Liver (tissue), 8 donors: ENCODE measurements at regions not wholly inside any gene's neighbourhood (a gene's known extent, or its start where the extent isn't known, plus 50 kb on each side); places are given as distances from the start of the nearest gene placed in this dataset.
A peak's percentile ranks its signal among the peaks of the same experiment; 100 is the strongest.
"Not testable (repeated sequence)": the region's sequence is repeated elsewhere in the genome, so short reads cannot be mapped to it uniquely, and the experiment has no call there.

Source experiments
- DNase-seq: peaks from one replicate; pipeline ENCODE4 v3.0.0-alpha.2; 2017; ENCODE audit warnings: low spot score
- H3K27ac ChIP-seq, 2 donors: one replicate each; pipeline ENCODE4 v1.7.0; 2013; ENCODE audit warnings: inconsistent platforms in 2 of 2, low read length in 2 of 2, control low read depth in 1 of 2, low read depth in 1 of 2, mild to moderate bottlenecking in 1 of 2
- H3K27me3 ChIP-seq, 4 donors: one replicate each; pipeline versions ENCODE4 v1.6.1 to v1.7.0; 2013; ENCODE audit warnings: low read length in 3 of 4, inconsistent platforms in 1 of 4, mild to moderate bottlenecking in 1 of 4, moderate library complexity in 1 of 4; ENCODE audit not compliant: control insufficient read depth in 4 of 4, insufficient read depth in 4 of 4
- H3K36me3 ChIP-seq, 4 donors: one replicate each; pipeline versions ENCODE4 v1.6.1 to v1.7.0; 2013; ENCODE audit warnings: low read length in 3 of 4, mild to moderate bottlenecking in 3 of 4, low read depth in 1 of 4, moderate library complexity in 1 of 4; ENCODE audit not compliant: control insufficient read depth in 4 of 4, insufficient read depth in 3 of 4
- H3K4me1 ChIP-seq, 4 donors: one replicate each; pipeline versions ENCODE4 v1.6.1 to v1.7.0; 2013; ENCODE audit warnings: low read length in 3 of 4, mild to moderate bottlenecking in 3 of 4, moderate library complexity in 1 of 4; ENCODE audit not compliant: control insufficient read depth in 4 of 4, insufficient read depth in 4 of 4
- H3K4me3 ChIP-seq, 3 donors: one replicate each; pipeline versions ENCODE4 v1.6.1 to v1.7.0; 2013; ENCODE audit warnings: low read length in 3 of 3, control low read depth in 1 of 3, low read depth in 1 of 3, mild to moderate bottlenecking in 1 of 3
- H3K9ac ChIP-seq, 2 donors: one replicate each; pipeline ENCODE4 v1.7.0; 2013; ENCODE audit warnings: low read length in 2 of 2, mild to moderate bottlenecking in 2 of 2, moderate library complexity in 2 of 2, control low read depth in 1 of 2, low read depth in 1 of 2
- H3K9me3 ChIP-seq, 4 donors: one replicate each; pipeline versions ENCODE4 v1.6.1 to v1.7.0; 2013; ENCODE audit warnings: low read length in 3 of 4; ENCODE audit not compliant: control insufficient read depth in 4 of 4
- CTCF ChIP-seq: fragments of 150-350 bp; IDR thresholded peaks from 2 replicates; pipeline ENCODE4 v1.5.1; 2017; ENCODE audit warnings: improper control_type of control experiment, low read depth, low read length; ENCODE audit not compliant: missing input control
- EGR1 ChIP-seq, 2 donors: IDR thresholded peaks; 2 replicates each; pipeline ENCODE4 v1.6.1; 2016 to 2018; ENCODE audit warnings: antibody characterized with exemption in 2 of 2, low read depth in 2 of 2
- HNF4A ChIP-seq, 2 donors: conservative IDR thresholded peaks; 2 replicates each; pipeline ENCODE4 v1.6.1; 2016; ENCODE audit warnings: antibody characterized with exemption in 2 of 2, mild to moderate bottlenecking in 2 of 2
- HNF4G ChIP-seq: IDR thresholded peaks from 2 replicates; pipeline ENCODE4 v1.6.1; 2016; ENCODE audit warnings: antibody characterized with exemption
- JUND ChIP-seq, 2 donors: IDR thresholded peaks; 2 replicates each; pipeline ENCODE4 v1.6.1; 2016; ENCODE audit warnings: antibody characterized with exemption in 2 of 2
- NR2F2 ChIP-seq: IDR thresholded peaks from 2 replicates; pipeline ENCODE4 v1.6.1; 2016; ENCODE audit warnings: antibody characterized with exemption
- RAD21 ChIP-seq, 2 donors: IDR thresholded peaks; 2 replicates each; pipeline ENCODE4 v1.6.1; 2016; ENCODE audit warnings: antibody characterized with exemption in 2 of 2, mild to moderate bottlenecking in 2 of 2
- SP1 ChIP-seq: IDR thresholded peaks from 2 replicates; pipeline ENCODE4 v1.6.1; 2018; ENCODE audit warnings: antibody characterized with exemption, mild to moderate bottlenecking
- TAF1 ChIP-seq: conservative IDR thresholded peaks from 2 replicates; pipeline ENCODE4 v1.6.1; 2016; ENCODE audit warnings: antibody characterized with exemption, mild to moderate bottlenecking
- WGBS: extraction: QIAGEN DNeasy Blood & Tissue Kit; methylation state at CpG from one replicate; pipeline ENCODE4 v1.1.7; 2013; 5-methylcytosine and 5-hydroxymethylcytosine counted together
- TF ChIP-seq, protein P1 (sequence below): IDR thresholded peaks from 2 replicates; pipeline ENCODE4 v1.6.1; 2016; ENCODE audit warnings: antibody characterized with exemption
- donor health status: healthy.
- donor health status: healthy.
- donor health status: healthy.
- donor health status: healthy.
- donor health status: healthy.

DNA sequence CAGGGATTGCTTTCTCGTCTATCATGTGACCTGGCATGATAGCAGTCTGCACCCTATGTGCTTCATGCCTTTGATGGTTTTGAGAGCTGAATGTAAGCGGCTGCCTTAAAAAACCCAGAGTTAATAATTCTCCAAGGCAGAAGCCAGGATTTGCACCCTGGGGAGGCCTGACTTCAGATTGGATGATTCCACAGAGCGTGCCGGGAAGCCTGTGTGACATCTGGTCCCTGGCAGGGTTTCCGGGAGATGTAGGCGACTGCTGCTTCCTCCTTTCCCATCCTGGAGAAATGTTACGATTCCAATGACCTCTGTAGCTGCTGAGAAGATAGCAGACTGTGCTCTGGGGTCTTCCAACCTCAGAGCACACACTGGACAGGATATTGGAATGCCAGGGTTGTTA is 255.0 kb downstream of the GADD45G start:
- not testable (repeated sequence) for H3K9ac ChIP-seq, H3K36me3 ChIP-seq, H3K27ac ChIP-seq, H3K27me3 ChIP-seq, H3K4me3 ChIP-seq, DNase-seq, H3K4me1 ChIP-seq, H3K9me3 ChIP-seq
- 72% methylated on average over 7 of the region's 7 CpGs for WGBS
- peak; percentile 42 for TF ChIP-seq NR2F2

- not testable (repeated sequence) for H3K4me3 ChIP-seq, H3K9me3 ChIP-seq, H3K36me3 ChIP-seq, H3K27ac ChIP-seq, H3K9ac ChIP-seq, H3K4me1 ChIP-seq, H3K27me3 ChIP-seq, DNase-seq
- WGBS, result 90% methylated on average over 5 of the region's 5 CpGs
Observed at GRCh38 chr9:89861371-89861770, 256.6 kb downstream of the GADD45G start.

DNA sequence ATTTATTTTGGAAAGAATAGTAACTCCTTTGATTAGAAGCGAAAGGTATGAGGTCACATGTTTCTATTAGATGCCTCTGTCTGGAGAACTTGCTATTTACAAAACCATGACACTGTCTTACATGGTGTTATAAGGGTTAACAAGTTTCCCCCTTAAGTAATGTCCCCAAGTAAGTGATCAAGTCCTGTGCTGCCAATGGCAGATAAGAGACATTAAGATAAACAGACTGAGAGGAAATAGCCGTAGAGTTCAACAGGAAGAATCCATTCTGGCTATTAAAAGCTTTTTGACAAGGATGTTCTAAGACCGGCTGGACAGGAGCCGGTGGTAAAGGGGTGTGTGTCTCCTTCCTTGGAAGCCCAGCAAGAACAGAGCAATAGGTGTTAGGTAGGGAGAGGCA is 257.5 kb downstream of the GADD45G start:
- no peak overlapping the region for H3K4me3 ChIP-seq
- H3K9ac ChIP-seq, result no peak overlapping the region
- no peak for DNase-seq
- no peaks in the 10 kb centered on the region for H3K9me3 ChIP-seq
- 57% methylated on average over 4 of the region's 4 CpGs for WGBS
- H3K27me3 ChIP-seq, result no peaks in the 10 kb centered on the region
- TF ChIP-seq HNF4A (conservative IDR thresholded peaks at IDR 0.05) (no peak), RAD21 (IDR thresholded peaks at IDR 0.05) (no peak), NR2F2 (peak; percentile 38), HNF4G (no peak), EGR1 (IDR thresholded peaks at IDR 0.05; ENCODE audit: low read depth in 2 of 2) (no peak)
- no peak overlapping the region for H3K27ac ChIP-seq
- no peaks in the 10 kb centered on the region for H3K4me1 ChIP-seq
- no peaks in the 10 kb centered on the region for H3K36me3 ChIP-seq

- no peak for TF ChIP-seq RAD21 (IDR thresholded peaks at IDR 0.05)
- DNase-seq, result no peak
- no peak overlapping the region for H3K4me3 ChIP-seq
Observed at GRCh38 chr9:89863141-89863540, 258.3 kb downstream of the GADD45G start.

DNA sequence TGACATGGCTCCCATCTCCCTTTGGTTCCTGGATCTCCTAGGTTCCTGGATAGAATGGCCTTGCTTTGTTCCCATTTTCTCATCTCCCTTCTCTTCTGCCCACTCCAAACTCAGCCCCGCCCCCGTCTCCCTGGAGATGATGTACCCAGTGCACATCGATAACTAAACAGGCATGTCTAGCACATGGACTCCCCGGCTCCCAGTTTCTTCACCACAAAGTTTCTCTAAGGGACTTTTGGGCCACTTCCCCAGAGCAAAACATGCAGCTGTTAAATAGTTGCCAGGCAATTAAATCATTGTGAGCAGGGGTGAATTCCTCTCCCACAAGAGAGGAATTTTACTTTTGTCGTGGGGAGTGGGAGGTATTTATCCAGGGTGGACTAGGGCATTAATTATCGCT is 259.0 kb downstream of the GADD45G start:
- H3K9ac ChIP-seq, result no peak overlapping the region
- WGBS, result 90% methylated on average over 6 of the region's 6 CpGs
- H3K27me3 ChIP-seq, result no peaks in the 10 kb centered on the region
- no peaks in the 10 kb centered on the region for H3K4me1 ChIP-seq
- H3K27ac ChIP-seq, result no peak overlapping the region
- H3K4me3 ChIP-seq, result no peak overlapping the region
- no peaks in the 10 kb centered on the region for H3K9me3 ChIP-seq
- DNase-seq, result no peak
- no peaks in the 10 kb centered on the region for H3K36me3 ChIP-seq
- no peak for TF ChIP-seq CTCF
- no peak for TF ChIP-seq SP1
- TF ChIP-seq TAF1, result no peak
- TF ChIP-seq, protein P1, sequence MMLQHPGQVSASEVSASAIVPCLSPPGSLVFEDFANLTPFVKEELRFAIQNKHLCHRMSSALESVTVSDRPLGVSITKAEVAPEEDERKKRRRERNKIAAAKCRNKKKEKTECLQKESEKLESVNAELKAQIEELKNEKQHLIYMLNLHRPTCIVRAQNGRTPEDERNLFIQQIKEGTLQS, result no peak
- TF ChIP-seq JUND (IDR thresholded peaks at IDR 0.05), result no peak
- TF ChIP-seq HNF4A (conservative IDR thresholded peaks at IDR 0.05), result no peak

More at GRCh38 chr9:89863141-89863540, 258.3 kb downstream of the GADD45G start:
- WGBS, result 89% methylated on average over 8 of the region's 8 CpGs
- Histone ChIP-seq H3K9me3 (no peaks in the 10 kb centered on the region), H3K27ac (no peak overlapping the region), H3K9ac (no peak overlapping the region), H3K36me3 (no peaks in the 10 kb centered on the region), H3K27me3 (no peaks in the 10 kb centered on the region), H3K4me1 (no peaks in the 10 kb centered on the region)
